Thyroid gland (tissue), 4 donors: ENCODE measurements at regions not wholly inside any gene's neighbourhood (a gene's known extent, or its start where the extent isn't known, plus 50 kb on each side); places are given as distances from the start of the nearest gene placed in this dataset.

Source experiments
- DNase-seq, 2 donors: peaks; one replicate each; pipeline ENCODE4 v3.0.0-alpha.2; 2019
- H3K27ac ChIP-seq, 3 donors: fragments of 200-600 bp; sonication (generic); 1 replicate in 2 of 3; 2 replicates in 1 of 3; pipeline ENCODE4 v1.5.1; 2016 to 2019; ENCODE audit warnings: mild to moderate bottlenecking in 1 of 3, moderate library complexity in 1 of 3
- H3K27me3 ChIP-seq: fragments of 200-600 bp; sonication (generic); one replicate; pipeline ENCODE4 v1.5.1; 2019
- H3K36me3 ChIP-seq, 2 donors: fragments of 200-600 bp; sonication (generic); one replicate each; pipeline ENCODE4 v1.5.1; 2016 to 2019
- H3K4me1 ChIP-seq, 2 donors: fragments of 200-600 bp; sonication (generic); one replicate each; pipeline ENCODE4 v1.5.1; 2017 to 2019
- H3K4me3 ChIP-seq, 3 donors: fragments of 200-600 bp; sonication (generic); replicated peaks in 1 of 3; 1 replicate in 2 of 3; 2 replicates in 1 of 3; pipeline ENCODE4 v1.5.1; 2016; ENCODE audit warnings: mild to moderate bottlenecking in 1 of 3
- H3K9me3 ChIP-seq: fragments of 200-600 bp; sonication (generic); one replicate; pipeline ENCODE4 v1.5.1; 2017
- POLR2A ChIP-seq, 2 donors: fragments of 450-650 bp; IDR thresholded peaks; one replicate each; pipeline ENCODE4 v1.6.1; 2017; ENCODE audit warnings: antibody characterized with exemption in 2 of 2, mild to moderate bottlenecking in 2 of 2, moderate library complexity in 1 of 2
- WGBS, 2 donors: methylation state at CpG; one replicate each; pipeline ENCODE4 v1.1.5; 2017; 5-methylcytosine and 5-hydroxymethylcytosine counted together
- intact Hi-C: fragments of 100-400 bp; cut with DNase I; formaldehyde crosslinking; loops from one replicate; pipeline ENCODE4 v1.15.1; 2023
- TF ChIP-seq, protein P1 (sequence below), 6 experiments: fragments of 200-600 bp in 3 of 6; fragments of 450-650 bp in 3 of 6; sonication (generic) in 3 of 6; IDR thresholded peaks; one replicate each; pipeline ENCODE4 v1.5.1; 2016 to 2019; ENCODE audit warnings: antibody characterized with exemption in 6 of 6, mild to moderate bottlenecking in 2 of 6, inconsistent platforms in 1 of 6, moderate library complexity in 1 of 6

DNA sequence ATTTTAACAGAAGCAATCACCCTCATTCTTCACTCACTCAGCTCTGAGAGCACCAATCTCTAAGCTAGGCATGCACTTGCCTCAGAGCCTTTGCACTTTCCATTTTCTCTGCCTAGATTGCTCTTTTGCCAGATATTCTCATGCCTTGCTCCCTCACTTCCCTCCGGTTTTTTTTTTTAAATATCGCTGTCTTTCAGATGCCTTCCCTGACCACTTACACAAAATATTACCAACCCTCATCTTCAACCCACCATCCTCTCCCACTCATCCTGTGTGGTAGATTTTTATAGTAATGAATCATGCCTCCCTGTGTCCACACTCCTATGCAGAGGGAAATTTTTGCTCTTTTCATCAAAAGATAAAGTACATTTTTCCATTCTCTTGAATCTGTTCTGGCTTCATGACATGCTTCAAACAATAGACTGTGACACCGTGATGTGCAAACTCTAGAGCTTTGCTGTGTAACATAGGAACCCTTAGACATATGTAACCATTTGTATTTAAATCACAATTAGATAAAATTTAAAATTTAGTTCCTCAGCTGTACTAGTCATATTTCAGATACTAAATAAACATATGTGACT is 437.1 kb downstream of the UTRN start:
- no peak for DNase-seq
- Histone ChIP-seq H3K4me3 (no peak overlapping the region), H3K36me3 (no peaks in the 10 kb centered on the region), H3K9me3 (no peaks in the 10 kb centered on the region), H3K27me3 (no peaks in the 10 kb centered on the region), H3K4me1 (peaks cover 12 to 21% of the 10 kb centered on the region in 2 donors), H3K27ac (no peak overlapping the region)
- 85 to 93% methylated on average over 3 of the region's 3 CpGs for WGBS, 2 donors
- intact Hi-C loops = no loop called here
- no peak for TF ChIP-seq POLR2A (IDR thresholded peaks at IDR 0.05)
- TF ChIP-seq, protein P1, sequence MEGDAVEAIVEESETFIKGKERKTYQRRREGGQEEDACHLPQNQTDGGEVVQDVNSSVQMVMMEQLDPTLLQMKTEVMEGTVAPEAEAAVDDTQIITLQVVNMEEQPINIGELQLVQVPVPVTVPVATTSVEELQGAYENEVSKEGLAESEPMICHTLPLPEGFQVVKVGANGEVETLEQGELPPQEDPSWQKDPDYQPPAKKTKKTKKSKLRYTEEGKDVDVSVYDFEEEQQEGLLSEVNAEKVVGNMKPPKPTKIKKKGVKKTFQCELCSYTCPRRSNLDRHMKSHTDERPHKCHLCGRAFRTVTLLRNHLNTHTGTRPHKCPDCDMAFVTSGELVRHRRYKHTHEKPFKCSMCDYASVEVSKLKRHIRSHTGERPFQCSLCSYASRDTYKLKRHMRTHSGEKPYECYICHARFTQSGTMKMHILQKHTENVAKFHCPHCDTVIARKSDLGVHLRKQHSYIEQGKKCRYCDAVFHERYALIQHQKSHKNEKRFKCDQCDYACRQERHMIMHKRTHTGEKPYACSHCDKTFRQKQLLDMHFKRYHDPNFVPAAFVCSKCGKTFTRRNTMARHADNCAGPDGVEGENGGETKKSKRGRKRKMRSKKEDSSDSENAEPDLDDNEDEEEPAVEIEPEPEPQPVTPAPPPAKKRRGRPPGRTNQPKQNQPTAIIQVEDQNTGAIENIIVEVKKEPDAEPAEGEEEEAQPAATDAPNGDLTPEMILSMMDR (IDR thresholded peaks at IDR 0.05) = no peak

DNA sequence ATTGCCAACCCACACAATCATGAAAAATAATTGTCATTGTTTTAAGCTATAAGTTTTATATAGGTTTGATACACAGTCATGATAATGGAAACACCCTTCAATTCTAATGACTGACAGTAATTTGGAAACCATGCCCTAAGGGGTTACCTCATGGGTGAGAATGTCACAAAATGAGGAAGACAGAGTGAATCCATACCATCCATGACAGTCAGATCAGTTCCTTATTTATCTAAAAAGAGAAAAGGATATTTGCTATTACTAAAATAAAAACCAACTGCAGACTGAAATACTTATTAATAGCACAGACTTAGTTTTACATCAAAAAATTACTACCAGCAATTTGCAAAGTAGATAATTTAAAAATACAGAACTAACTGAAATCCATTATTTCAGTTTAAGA is 437.8 kb downstream of the UTRN start:
- intact Hi-C loops = no loop called here
- H3K4me3 ChIP-seq = no peak overlapping the region
- peaks cover 17 to 25% of the 10 kb centered on the region in 2 donors for H3K4me1 ChIP-seq
- TF ChIP-seq, protein P1 (IDR thresholded peaks at IDR 0.05) = no peak
- TF ChIP-seq POLR2A (IDR thresholded peaks at IDR 0.05) = no peak
- no peak overlapping the region for H3K27ac ChIP-seq
- H3K9me3 ChIP-seq = no peaks in the 10 kb centered on the region
- no peaks in the 10 kb centered on the region for H3K27me3 ChIP-seq
- H3K36me3 ChIP-seq = no peaks in the 10 kb centered on the region
- no peak for DNase-seq

DNA sequence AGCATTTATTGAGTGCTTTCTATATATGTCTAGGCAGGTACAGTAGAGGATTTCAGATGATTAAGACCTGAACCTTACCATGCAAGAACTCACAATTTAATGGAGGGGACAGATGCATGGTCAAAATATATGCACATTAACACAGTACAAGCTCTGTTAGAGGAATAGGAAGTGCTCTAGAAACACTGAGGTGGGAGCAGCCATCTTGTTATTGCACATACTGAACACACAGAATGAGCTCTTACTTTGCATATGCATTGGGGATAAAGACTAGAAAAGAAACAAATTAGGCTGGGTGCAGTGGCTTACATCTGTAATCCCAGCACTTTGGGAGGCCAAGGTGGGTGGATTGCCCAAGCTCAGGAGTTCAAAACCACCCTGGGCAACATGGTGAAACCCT is 438.3 kb downstream of the UTRN start:
- Histone ChIP-seq H3K9me3 (no peaks in the 10 kb centered on the region), H3K4me3 (no peak overlapping the region), H3K27ac (no peak overlapping the region), H3K27me3 (no peaks in the 10 kb centered on the region), H3K36me3 (no peaks in the 10 kb centered on the region), H3K4me1 (peaks cover 20 to 27% of the 10 kb centered on the region in 2 donors)
- TF ChIP-seq, protein P1 (IDR thresholded peaks at IDR 0.05) = no peak
- no peak for TF ChIP-seq POLR2A (IDR thresholded peaks at IDR 0.05)
- intact Hi-C loops = no loop called here
- no peak for DNase-seq

DNA sequence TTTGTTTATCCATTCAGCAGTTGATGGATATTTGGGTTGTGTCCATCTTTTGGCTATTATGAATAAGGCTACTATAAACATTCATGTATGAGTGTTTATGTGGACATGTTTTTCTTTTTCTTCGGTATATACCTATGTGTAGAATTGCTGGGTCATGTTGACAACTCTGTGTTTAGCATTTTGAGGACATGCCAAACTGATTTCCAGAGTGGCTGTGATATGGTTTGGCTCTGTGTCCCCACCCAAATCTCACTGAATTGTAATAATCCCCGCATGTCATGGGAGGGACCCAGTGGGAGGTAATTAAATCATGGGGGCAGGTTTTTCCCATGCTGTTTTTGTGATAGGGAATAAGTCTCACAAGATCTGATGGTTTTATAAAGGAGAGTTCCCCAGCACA is 439.7 kb downstream of the UTRN start:
- intact Hi-C loops = no loop called here
- Histone ChIP-seq H3K4me3 (no peak overlapping the region), H3K36me3 (no peaks in the 10 kb centered on the region), H3K9me3 (no peaks in the 10 kb centered on the region), H3K27me3 (no peaks in the 10 kb centered on the region), H3K4me1 (peaks cover 34 to 39% of the 10 kb centered on the region in 2 donors), H3K27ac (peak overlapping the region in 1 of 3 donors; percentile 88)
- DNase-seq = no peak
- WGBS, 2 donors = 86% methylated on average over 2 of the region's 2 CpGs
- TF ChIP-seq, protein P1 (IDR thresholded peaks at IDR 0.05) = no peak
- TF ChIP-seq POLR2A (IDR thresholded peaks at IDR 0.05) = no peak

DNA sequence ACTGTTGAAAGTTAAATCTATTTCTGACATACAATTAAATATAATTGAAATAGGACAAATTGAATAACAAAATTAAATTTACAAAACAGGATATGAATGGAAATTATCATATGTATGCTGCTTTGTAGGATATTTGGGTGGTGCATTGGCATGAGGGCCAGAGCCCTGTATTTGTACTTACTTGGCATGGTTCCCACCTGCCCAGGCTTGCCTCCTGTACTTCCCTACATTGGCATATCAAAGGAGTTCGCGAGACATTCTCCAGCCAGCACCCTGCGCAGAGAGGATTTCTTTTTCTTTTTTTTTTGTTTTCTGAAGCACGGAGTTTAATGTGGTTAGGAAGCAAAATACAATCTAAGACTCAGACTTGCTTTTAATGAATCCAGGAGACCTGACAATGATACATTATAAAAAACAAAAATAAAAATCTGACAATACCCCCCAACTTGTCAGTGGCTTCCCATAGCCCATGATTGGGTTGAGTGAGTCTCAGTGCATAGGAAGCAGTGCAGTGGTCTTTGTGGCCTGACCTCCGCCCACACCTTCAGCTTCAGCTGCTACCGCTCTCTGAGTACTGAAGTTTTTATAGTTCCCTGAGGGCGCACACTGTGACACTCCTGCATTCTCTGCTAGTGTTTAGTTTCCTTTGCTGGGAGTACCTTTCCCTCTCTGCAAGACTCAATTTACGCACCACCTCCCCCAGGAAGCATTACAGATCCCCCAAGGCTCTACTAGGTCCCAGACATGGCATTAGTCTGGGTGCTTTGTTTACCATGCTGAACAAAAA is 440.8 kb downstream of the UTRN start:
- intact Hi-C loops = no loop called here
- Histone ChIP-seq H3K9me3 (no peaks in the 10 kb centered on the region), H3K4me1 (peaks cover 38 to 42% of the 10 kb centered on the region in 2 donors), H3K27ac (peak overlapping the region; percentile 70 to 91 (median 88)), H3K27me3 (no peaks in the 10 kb centered on the region), H3K36me3 (peaks cover 0 to under 1% of the 10 kb centered on the region in 2 donors), H3K4me3 (no peak overlapping the region)
- 29 to 37% methylated on average over 8 of the region's 8 CpGs for WGBS, 2 donors
- DNase-seq = peak; percentile 75 to 79
- TF ChIP-seq, protein P1 (IDR thresholded peaks at IDR 0.05) = no peak
- peak in 1 of 2 donors; percentile 19 for TF ChIP-seq POLR2A (IDR thresholded peaks at IDR 0.05)
